DND-41 (cell line): ENCODE measurements at regions not wholly inside any gene's neighbourhood (a gene's known extent, or its start where the extent isn't known, plus 50 kb on each side); places are given as distances from the start of the nearest gene placed in this dataset.

Experiments
- ATAC-seq: fragments of 200-7000 bp; cut with Tn5 transposase; 3 replicates; pipeline ENCODE4 v1.9.1; 2021; ENCODE audit warnings: low read depth; ENCODE audit not compliant: insufficient read depth
- DNase-seq: peaks from one replicate; pipeline ENCODE4 v3.0.0-alpha.2; 2020
- H2AFZ ChIP-seq: 2 replicates; pipeline ENCODE4 v1.6.0; 2012; ENCODE audit warnings: low read depth, low read length
- H3K27ac ChIP-seq: 2 replicates; pipeline ENCODE4 v1.5.1; 2012; ENCODE audit warnings: low read length, inconsistent platforms
- H3K27me3 ChIP-seq: fragments of 200-600 bp; sonication (generic); 2 replicates; pipeline ENCODE4 v1.6.0; 2012; ENCODE audit warnings: low read length, mild to moderate bottlenecking, inconsistent platforms; ENCODE audit not compliant: insufficient read depth, poor library complexity
- H3K36me3 ChIP-seq: 2 replicates; pipeline ENCODE4 v1.5.1; 2012; ENCODE audit warnings: low read length, inconsistent platforms; ENCODE audit not compliant: insufficient read depth
- H3K4me1 ChIP-seq: 2 replicates; pipeline ENCODE4 v1.5.1; 2012; ENCODE audit warnings: mild to moderate bottlenecking, low read length; ENCODE audit not compliant: insufficient read depth
- H3K4me2 ChIP-seq: 2 replicates; pipeline ENCODE4 v1.6.0; 2012; ENCODE audit warnings: mild to moderate bottlenecking, moderate library complexity, low read length, inconsistent platforms; ENCODE audit not compliant: insufficient read depth
- H3K4me3 ChIP-seq, 2 experiments: fragments of 200-600 bp in 1 of 2; shearing (Covaris generic) in 1 of 2; 2 replicates each; pipeline ENCODE4 v1.5.1; 2012 to 2016; ENCODE audit warnings: inconsistent platforms in 2 of 2, low read length in 2 of 2, mild to moderate bottlenecking in 2 of 2, low read depth in 1 of 2, moderate library complexity in 1 of 2
- H3K79me2 ChIP-seq: 2 replicates; pipeline ENCODE4 v1.6.0; 2012; ENCODE audit warnings: low read length, inconsistent platforms; ENCODE audit not compliant: insufficient read depth
- H3K9ac ChIP-seq: 2 replicates; pipeline ENCODE4 v1.6.0; 2012; ENCODE audit warnings: low read depth, mild to moderate bottlenecking, inconsistent platforms, low read length, moderate library complexity
- H3K9me3 ChIP-seq: 2 replicates; pipeline ENCODE4 v1.5.1; 2012; ENCODE audit warnings: low read length, moderate library complexity, mild to moderate bottlenecking, inconsistent platforms; ENCODE audit not compliant: insufficient read depth, severe bottlenecking
- H4K20me1 ChIP-seq: 2 replicates; pipeline ENCODE4 v1.6.0; 2012; ENCODE audit warnings: low read length; ENCODE audit not compliant: insufficient read depth
- EZH2 ChIP-seq: IDR thresholded peaks from 3 replicates; pipeline ENCODE4 v1.6.1; 2012; ENCODE audit warnings: borderline replicate concordance, low read depth, mild to moderate bottlenecking, moderate library complexity, low read length, inconsistent platforms; ENCODE audit not compliant: severe bottlenecking
- TF ChIP-seq, protein P1 (sequence below): IDR thresholded peaks from 2 replicates; pipeline ENCODE4 v1.5.1; 2012; ENCODE audit warnings: borderline replicate concordance, low read length, moderate library complexity, mild to moderate bottlenecking; ENCODE audit not compliant: poor library complexity, severe bottlenecking; ENCODE audit errors: extremely low read depth

GRCh38 chr1:94612525-94613204 is 71.1 kb upstream of the F3 start:
- TF ChIP-seq, protein P1, sequence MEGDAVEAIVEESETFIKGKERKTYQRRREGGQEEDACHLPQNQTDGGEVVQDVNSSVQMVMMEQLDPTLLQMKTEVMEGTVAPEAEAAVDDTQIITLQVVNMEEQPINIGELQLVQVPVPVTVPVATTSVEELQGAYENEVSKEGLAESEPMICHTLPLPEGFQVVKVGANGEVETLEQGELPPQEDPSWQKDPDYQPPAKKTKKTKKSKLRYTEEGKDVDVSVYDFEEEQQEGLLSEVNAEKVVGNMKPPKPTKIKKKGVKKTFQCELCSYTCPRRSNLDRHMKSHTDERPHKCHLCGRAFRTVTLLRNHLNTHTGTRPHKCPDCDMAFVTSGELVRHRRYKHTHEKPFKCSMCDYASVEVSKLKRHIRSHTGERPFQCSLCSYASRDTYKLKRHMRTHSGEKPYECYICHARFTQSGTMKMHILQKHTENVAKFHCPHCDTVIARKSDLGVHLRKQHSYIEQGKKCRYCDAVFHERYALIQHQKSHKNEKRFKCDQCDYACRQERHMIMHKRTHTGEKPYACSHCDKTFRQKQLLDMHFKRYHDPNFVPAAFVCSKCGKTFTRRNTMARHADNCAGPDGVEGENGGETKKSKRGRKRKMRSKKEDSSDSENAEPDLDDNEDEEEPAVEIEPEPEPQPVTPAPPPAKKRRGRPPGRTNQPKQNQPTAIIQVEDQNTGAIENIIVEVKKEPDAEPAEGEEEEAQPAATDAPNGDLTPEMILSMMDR, result no peak
- Histone ChIP-seq H3K9me3 (no peaks in the 10 kb centered on the region), H3K4me3 (no peak overlapping the region), H3K27ac (no peak overlapping the region), H3K9ac (no peak overlapping the region), H3K27me3 (no peaks in the 10 kb centered on the region), H3K4me1 (peaks cover 16% of the 10 kb centered on the region), H3K4me2 (no peak overlapping the region), H2AFZ (no peak overlapping the region), H4K20me1 (no peaks in the 10 kb centered on the region), H3K36me3 (no peaks in the 10 kb centered on the region), H3K79me2 (no peaks in the 10 kb centered on the region)
- no peak for DNase-seq
- ATAC-seq, result peak; percentile 32; the same call in 1 of the 3 replicates

- TF ChIP-seq, protein P1, result no peak
- no peak for TF ChIP-seq EZH2
- Histone ChIP-seq H3K9ac (no peak overlapping the region), H3K27ac (no peak overlapping the region), H3K4me1 (peaks cover 16% of the 10 kb centered on the region), H3K4me3 (no peak overlapping the region), H2AFZ (no peak overlapping the region), H4K20me1 (no peaks in the 10 kb centered on the region), H3K36me3 (no peaks in the 10 kb centered on the region), H3K27me3 (no peaks in the 10 kb centered on the region), H3K4me2 (no peak overlapping the region), H3K9me3 (no peaks in the 10 kb centered on the region), H3K79me2 (no peaks in the 10 kb centered on the region)
- ATAC-seq (no peak), DNase-seq (no peak)
Observed at GRCh38 chr1:94611681-94612475, 70.3 kb upstream of the F3 start.

- H3K4me2 ChIP-seq, result no peak overlapping the region
- TF ChIP-seq EZH2, result no peak
- TF ChIP-seq, protein P1, result no peak
- no peak overlapping the region for H3K9ac ChIP-seq
- H3K27me3 ChIP-seq, result no peaks in the 10 kb centered on the region
- no peak overlapping the region for H3K4me3 ChIP-seq
- H3K9me3 ChIP-seq, result no peaks in the 10 kb centered on the region
- no peak overlapping the region for H3K27ac ChIP-seq
- H3K36me3 ChIP-seq, result no peaks in the 10 kb centered on the region
- H3K4me1 ChIP-seq, result peaks cover 9% of the 10 kb centered on the region
- no peak overlapping the region for H2AFZ ChIP-seq
- DNase-seq (no peak), ATAC-seq (no peak)
- no peaks in the 10 kb centered on the region for H3K79me2 ChIP-seq
- no peaks in the 10 kb centered on the region for H4K20me1 ChIP-seq
Observed at GRCh38 chr1:94609619-94610018, 68.1 kb upstream of the F3 start.
